CD14-positive monocyte (primary cell): ENCODE measurements at regions not wholly inside any gene's neighbourhood (a gene's known extent, or its start where the extent isn't known, plus 50 kb on each side); places are given as distances from the start of the nearest gene placed in this dataset.

Source experiments
- DNase-seq, 3 donors: peaks; one replicate each; pipeline ENCODE4 v3.0.0-alpha.2; 2011 to 2022
- H2AFZ ChIP-seq: 2 replicates; pipeline ENCODE4 v1.6.0; 2012; ENCODE audit warnings: mild to moderate bottlenecking, low read depth, low read length, inconsistent platforms; ENCODE audit not compliant: insufficient read depth, poor library complexity, severe bottlenecking
- H3K27ac ChIP-seq, 2 donors: 1 replicate in 1 of 2; 2 replicates in 1 of 2; pipeline ENCODE4 v1.5.1; 2012 to 2013; ENCODE audit warnings: low read length in 2 of 2, control low read depth in 1 of 2, inconsistent platforms in 1 of 2, low read depth in 1 of 2, mild to moderate bottlenecking in 1 of 2
- H3K27me3 ChIP-seq, 2 donors: one replicate each; pipeline versions ENCODE4 v1.6.0 to v1.6.1; 2011 to 2013; ENCODE audit warnings: low read length in 2 of 2; ENCODE audit not compliant: control insufficient read depth in 2 of 2, insufficient read depth in 2 of 2
- H3K36me3 ChIP-seq, 2 donors: replicated peaks in 1 of 2; 1 replicate in 1 of 2; 2 replicates in 1 of 2; pipeline versions ENCODE4 v1.5.1 to v1.6.1; 2012 to 2013; ENCODE audit warnings: low read length in 2 of 2, control low read depth in 1 of 2, inconsistent platforms in 1 of 2, mild to moderate bottlenecking in 1 of 2; ENCODE audit not compliant: insufficient read depth in 2 of 2, control insufficient read depth in 1 of 2
- H3K4me1 ChIP-seq, 2 donors: 1 replicate in 1 of 2; 2 replicates in 1 of 2; pipeline versions ENCODE4 v1.5.1 to v1.6.1; 2012 to 2013; ENCODE audit warnings: low read length in 2 of 2, control low read depth in 1 of 2, inconsistent platforms in 1 of 2, mild to moderate bottlenecking in 1 of 2, moderate library complexity in 1 of 2; ENCODE audit not compliant: insufficient read depth in 2 of 2, control insufficient read depth in 1 of 2
- H3K4me2 ChIP-seq: replicated peaks from 2 replicates; pipeline ENCODE3; 2012; ENCODE audit warnings: low read length, moderate library complexity, mild to moderate bottlenecking; ENCODE audit not compliant: poor library complexity, severe bottlenecking; ENCODE audit errors: extremely low read depth
- H3K4me3 ChIP-seq, 3 experiments: fragments of 200-600 bp in 1 of 3; sonication (generic) in 1 of 3; replicated peaks in 1 of 3; 1 replicate in 2 of 3; 2 replicates in 1 of 3; pipeline ENCODE4 v1.5.1; 2011 to 2013; ENCODE audit warnings: low read length in 3 of 3, mild to moderate bottlenecking in 3 of 3, control low read depth in 2 of 3, low read depth in 2 of 3, inconsistent platforms in 1 of 3, moderate library complexity in 1 of 3
- H3K79me2 ChIP-seq: 2 replicates; pipeline ENCODE4 v1.6.0; 2012; ENCODE audit warnings: mild to moderate bottlenecking, control low read depth, inconsistent platforms, low read length, moderate library complexity; ENCODE audit not compliant: insufficient read depth
- H3K9ac ChIP-seq: 2 replicates; pipeline ENCODE4 v1.6.0; 2017; ENCODE audit warnings: low read length, mild to moderate bottlenecking; ENCODE audit not compliant: insufficient read depth, poor library complexity, severe bottlenecking
- H3K9me3 ChIP-seq, 2 donors: replicated peaks in 1 of 2; 1 replicate in 1 of 2; 2 replicates in 1 of 2; pipeline versions ENCODE4 v1.5.1 to v1.6.1; 2012 to 2013; ENCODE audit warnings: low read length in 2 of 2, control low read depth in 1 of 2; ENCODE audit not compliant: control insufficient read depth in 1 of 2, insufficient read depth in 1 of 2
- H4K20me1 ChIP-seq: 2 replicates; pipeline ENCODE4 v1.6.0; 2012; ENCODE audit warnings: mild to moderate bottlenecking, low read length, control low read depth, moderate library complexity; ENCODE audit not compliant: insufficient read depth
- H3K27ac Mint-ChIP-seq, 7 donors: one replicate each; pipeline ENCODE4 v1.8.0; 2020; ENCODE audit warnings: mild to moderate bottlenecking in 7 of 7, mixed read lengths in 7 of 7, moderate library complexity in 6 of 7, inconsistent platforms in 2 of 7
- H3K27me3 Mint-ChIP-seq, 3 donors: one replicate each; pipeline ENCODE4 v1.8.0; 2021 to 2022; ENCODE audit warnings: low read depth in 3 of 3, mild to moderate bottlenecking in 3 of 3, mixed read lengths in 3 of 3, moderate library complexity in 3 of 3, inconsistent platforms in 1 of 3
- H3K36me3 Mint-ChIP-seq, 2 donors: one replicate each; pipeline ENCODE4 v1.8.0; 2020; ENCODE audit warnings: mixed read lengths in 2 of 2, inconsistent platforms in 1 of 2, mild to moderate bottlenecking in 1 of 2
- H3K4me1 Mint-ChIP-seq: one replicate; pipeline ENCODE4 v1.8.0; 2020; ENCODE audit warnings: mild to moderate bottlenecking, mixed read lengths
- H3K4me3 Mint-ChIP-seq, 2 donors: one replicate each; pipeline ENCODE4 v1.8.0; 2020; ENCODE audit warnings: mild to moderate bottlenecking in 2 of 2, mixed read lengths in 2 of 2, moderate library complexity in 1 of 2
- H3K9me3 Mint-ChIP-seq, 7 donors: one replicate each; pipeline ENCODE4 v1.8.0; 2020 to 2022; ENCODE audit warnings: mixed read lengths in 7 of 7, mild to moderate bottlenecking in 6 of 7, moderate library complexity in 6 of 7, inconsistent platforms in 2 of 7
- CTCF ChIP-seq: fragments of 200-600 bp; IDR thresholded peaks from one replicate; pipeline ENCODE4 v1.8.0; 2022; ENCODE audit warnings: antibody characterized with exemption, mild to moderate bottlenecking
- WGBS: methylation state at CpG from one replicate; pipeline ENCODE4 v1.1.5; 2013; ENCODE audit warnings: missing lambda C conversion rate; ENCODE audit not compliant: insufficient coverage; 5-methylcytosine and 5-hydroxymethylcytosine counted together
- intact Hi-C, 2 donors: fragments of 100-400 bp; cut with micrococcal nuclease; formaldehyde crosslinking; loops; one replicate each; pipeline versions ENCODE4 v1.15.0 to v1.15.1; 2023

DNA sequence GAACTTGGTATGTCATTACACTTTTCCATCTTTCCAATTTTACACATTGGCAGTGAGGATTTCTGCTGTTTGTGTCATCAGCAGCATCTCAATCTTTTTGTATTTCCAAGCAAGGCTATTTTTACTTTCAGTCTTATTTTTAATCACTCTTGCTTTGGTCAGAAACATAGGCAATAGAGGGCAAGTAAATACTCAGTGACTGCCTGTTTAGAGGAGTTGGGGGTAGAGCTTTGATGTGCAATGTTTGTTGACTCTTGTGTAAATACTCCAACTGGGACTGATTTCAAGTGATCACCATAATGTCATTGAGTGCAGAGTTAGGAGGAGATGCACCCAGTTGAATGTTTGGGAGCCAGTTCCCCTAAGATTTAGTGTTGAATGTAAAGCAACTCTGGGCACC, 1281.7 kb downstream of the NLGN4Y start:
- no peaks in the 10 kb centered on the region for H4K20me1 ChIP-seq
- no peaks in the 10 kb centered on the region for H3K36me3 ChIP-seq
- no peak overlapping the region for H3K27ac ChIP-seq
- H3K79me2 ChIP-seq, result no peaks in the 10 kb centered on the region
- H3K4me2 ChIP-seq, result no peak overlapping the region
- no peak overlapping the region for H3K27ac Mint-ChIP-seq
- no peak overlapping the region for H2AFZ ChIP-seq
- H3K4me3 Mint-ChIP-seq, result no peak overlapping the region
- H3K9ac ChIP-seq, result no peak overlapping the region
- H3K27me3 ChIP-seq, result no peaks in the 10 kb centered on the region
- H3K9me3 Mint-ChIP-seq, result peaks cover 0 to 1% (median 0%) of the 10 kb centered on the region in 7 donors
- no peaks in the 10 kb centered on the region for H3K36me3 Mint-ChIP-seq
- no peak for DNase-seq
- intact Hi-C loops, result no loop called here
- no peak for TF ChIP-seq CTCF
- H3K4me1 Mint-ChIP-seq, result no peaks in the 10 kb centered on the region
- no peaks in the 10 kb centered on the region for H3K4me1 ChIP-seq
- peaks cover 0 to 1% (median 0%) of the 10 kb centered on the region in 3 donors for H3K27me3 Mint-ChIP-seq
- H3K9me3 ChIP-seq, result no peaks in the 10 kb centered on the region
- H3K4me3 ChIP-seq, result no peak overlapping the region

GRCh38 chrY:15814241-15814640, 1289.9 kb downstream of the NLGN4Y start:
- DNase-seq, result no peak
- intact Hi-C loops, result no loop called here
- TF ChIP-seq CTCF, result no peak
- WGBS, result no CpG with 5 or more reads among the region's 6 CpGs
- H3K9me3 ChIP-seq, result peaks cover 0 to 9% of the 10 kb centered on the region in 2 donors
- H3K27me3 ChIP-seq, result no peaks in the 10 kb centered on the region
- no peak overlapping the region for H3K27ac ChIP-seq
- Mint-ChIP-seq H3K27me3 (no peaks in the 10 kb centered on the region), H3K36me3 (no peaks in the 10 kb centered on the region), H3K4me3 (no peak overlapping the region), H3K27ac (no peak overlapping the region), H3K9me3 (peaks cover 0 to 5% (median 0%) of the 10 kb centered on the region in 7 donors), H3K4me1 (no peaks in the 10 kb centered on the region)
- H3K79me2 ChIP-seq, result no peaks in the 10 kb centered on the region
- no peaks in the 10 kb centered on the region for H4K20me1 ChIP-seq
- no peak overlapping the region for H2AFZ ChIP-seq
- H3K4me1 ChIP-seq, result no peaks in the 10 kb centered on the region
- H3K4me3 ChIP-seq, result no peak overlapping the region
- H3K4me2 ChIP-seq, result no peak overlapping the region
- no peak overlapping the region for H3K9ac ChIP-seq
- no peaks in the 10 kb centered on the region for H3K36me3 ChIP-seq
